ENCODE measurements at regions not wholly inside any gene's neighbourhood (a gene's known extent, or its start where the extent isn't known, plus 50 kb on each side); places are given as distances from the start of the nearest gene placed in this dataset.

- no peak for DNase-seq
- no peaks in the 10 kb centered on the region for H3K27me3 ChIP-seq
- TF ChIP-seq, protein P1, sequence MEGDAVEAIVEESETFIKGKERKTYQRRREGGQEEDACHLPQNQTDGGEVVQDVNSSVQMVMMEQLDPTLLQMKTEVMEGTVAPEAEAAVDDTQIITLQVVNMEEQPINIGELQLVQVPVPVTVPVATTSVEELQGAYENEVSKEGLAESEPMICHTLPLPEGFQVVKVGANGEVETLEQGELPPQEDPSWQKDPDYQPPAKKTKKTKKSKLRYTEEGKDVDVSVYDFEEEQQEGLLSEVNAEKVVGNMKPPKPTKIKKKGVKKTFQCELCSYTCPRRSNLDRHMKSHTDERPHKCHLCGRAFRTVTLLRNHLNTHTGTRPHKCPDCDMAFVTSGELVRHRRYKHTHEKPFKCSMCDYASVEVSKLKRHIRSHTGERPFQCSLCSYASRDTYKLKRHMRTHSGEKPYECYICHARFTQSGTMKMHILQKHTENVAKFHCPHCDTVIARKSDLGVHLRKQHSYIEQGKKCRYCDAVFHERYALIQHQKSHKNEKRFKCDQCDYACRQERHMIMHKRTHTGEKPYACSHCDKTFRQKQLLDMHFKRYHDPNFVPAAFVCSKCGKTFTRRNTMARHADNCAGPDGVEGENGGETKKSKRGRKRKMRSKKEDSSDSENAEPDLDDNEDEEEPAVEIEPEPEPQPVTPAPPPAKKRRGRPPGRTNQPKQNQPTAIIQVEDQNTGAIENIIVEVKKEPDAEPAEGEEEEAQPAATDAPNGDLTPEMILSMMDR (IDR thresholded peaks at IDR 0.05) = no peak
- TF ChIP-seq POLR2A (IDR thresholded peaks at IDR 0.05) = no peak
- TF ChIP-seq EP300 (IDR thresholded peaks at IDR 0.05) = no peak
- intact Hi-C loops (cut with DNase I) = no loop called here
- no peaks in the 10 kb centered on the region for H3K36me3 ChIP-seq
- no peak overlapping the region for H3K4me3 ChIP-seq
- 71 to 93% (median 73%) methylated on average over 2 of the region's 2 CpGs for WGBS, 3 donors
- H3K9me3 ChIP-seq = no peaks in the 10 kb centered on the region
- no peak overlapping the region for H3K27ac ChIP-seq
- H3K4me1 ChIP-seq (ENCODE audit: insufficient read depth) = peaks cover 6% of the 10 kb centered on the region
Observed at GRCh38 chr22:27228771-27229170, 571.4 kb downstream of the MIAT start.

DNA sequence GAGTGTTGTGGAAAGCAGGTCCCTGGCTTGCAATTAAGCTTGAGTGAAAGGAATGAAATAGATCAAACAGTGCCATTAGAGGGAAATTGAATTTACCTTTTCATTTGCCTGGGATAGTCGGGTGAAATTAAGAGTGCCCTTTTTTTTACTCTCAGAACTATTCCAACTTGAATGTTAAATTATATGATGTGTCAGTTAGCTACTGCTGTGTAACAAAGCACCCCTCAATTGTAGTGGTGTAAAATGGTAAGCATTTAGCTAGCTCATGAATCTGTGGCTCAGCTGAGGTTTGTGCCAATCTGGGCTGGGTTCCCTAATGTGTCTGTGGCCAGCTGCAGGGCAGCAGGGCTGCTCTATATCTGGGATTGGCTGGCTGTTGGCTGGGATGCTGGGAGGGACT is 571.4 kb downstream of the MN1 start:
- Histone ChIP-seq H3K36me3 (no peaks in the 10 kb centered on the region), H3K4me1 (ENCODE audit: insufficient read depth) (no peaks in the 10 kb centered on the region), H3K27ac (no peak overlapping the region), H3K9me3 (no peaks in the 10 kb centered on the region), H3K27me3 (no peaks in the 10 kb centered on the region), H3K4me3 (no peak overlapping the region)
- WGBS, 3 donors = 88 to 99% (median 97%) methylated on average over 1 of the region's 1 CpG
- TF ChIP-seq EP300 (IDR thresholded peaks at IDR 0.05) = no peak
- TF ChIP-seq, protein P1 (IDR thresholded peaks at IDR 0.05) = no peak
- no peak for TF ChIP-seq POLR2A (IDR thresholded peaks at IDR 0.05)
- intact Hi-C loops (cut with DNase I) = no loop called here
- DNase-seq = no peak

DNA sequence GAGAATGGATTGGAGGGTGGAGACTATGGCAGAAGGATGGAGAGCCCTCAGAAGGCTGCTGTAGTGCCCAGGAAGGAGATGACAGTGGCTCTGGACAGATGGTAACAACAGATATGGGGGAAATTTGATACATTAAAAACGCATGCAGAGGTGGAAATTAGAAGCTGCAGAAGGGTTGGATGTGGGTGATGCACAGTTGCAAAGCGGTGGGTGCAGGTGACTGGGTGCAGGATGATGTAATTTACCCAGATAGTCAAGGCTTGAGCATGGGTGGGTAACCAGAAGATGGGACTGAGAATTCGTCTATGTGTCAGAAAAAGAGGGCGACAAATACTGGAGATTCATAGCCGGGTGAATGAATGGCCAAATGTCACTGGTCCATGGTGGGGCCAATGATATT is 570.3 kb downstream of the MN1 start:
- Histone ChIP-seq H3K4me3 (no peak overlapping the region), H3K36me3 (no peaks in the 10 kb centered on the region), H3K4me1 (ENCODE audit: insufficient read depth) (no peaks in the 10 kb centered on the region), H3K9me3 (no peaks in the 10 kb centered on the region), H3K27ac (no peak overlapping the region), H3K27me3 (no peaks in the 10 kb centered on the region)
- WGBS, 3 donors = 89 to 94% (median 93%) methylated on average over 5 of the region's 5 CpGs
- DNase-seq = no peak
- TF ChIP-seq POLR2A (IDR thresholded peaks at IDR 0.05) = no peak
- no peak for TF ChIP-seq EP300 (IDR thresholded peaks at IDR 0.05)
- TF ChIP-seq, protein P1 (IDR thresholded peaks at IDR 0.05) = no peak
- intact Hi-C loops (cut with DNase I) = no loop called here

DNA sequence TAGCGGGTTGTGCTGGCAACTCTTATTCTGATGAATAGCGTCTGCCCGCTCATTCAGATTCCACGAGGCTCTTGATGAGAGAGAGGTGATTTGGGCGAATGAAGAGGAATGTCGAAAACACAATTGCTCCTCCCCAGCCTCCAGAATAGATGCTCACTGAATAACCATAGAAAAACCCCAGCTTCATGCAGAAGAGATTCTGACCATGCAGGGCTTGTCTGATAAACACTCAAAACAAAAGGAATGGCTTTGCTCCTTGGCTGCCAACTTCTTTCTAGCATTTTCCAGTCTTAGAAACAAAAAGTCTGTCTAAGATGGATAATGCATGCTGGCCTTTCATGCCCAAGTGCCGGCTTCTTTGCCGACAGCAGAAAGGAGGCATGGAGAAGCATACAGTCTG is 569.5 kb downstream of the MN1 start:
- H3K27me3 ChIP-seq = no peaks in the 10 kb centered on the region
- no peaks in the 10 kb centered on the region for H3K36me3 ChIP-seq
- intact Hi-C loops (cut with DNase I) = no loop called here
- WGBS, 3 donors = 75 to 82% (median 81%) methylated on average over 8 of the region's 8 CpGs
- H3K4me1 ChIP-seq (ENCODE audit: insufficient read depth) = no peaks in the 10 kb centered on the region
- no peak overlapping the region for H3K27ac ChIP-seq
- H3K4me3 ChIP-seq = no peak overlapping the region
- no peak for DNase-seq
- TF ChIP-seq EP300 (IDR thresholded peaks at IDR 0.05) (no peak), POLR2A (IDR thresholded peaks at IDR 0.05) (no peak)
- TF ChIP-seq, protein P1 (IDR thresholded peaks at IDR 0.05) = no peak
- no peaks in the 10 kb centered on the region for H3K9me3 ChIP-seq
